Skeletal muscle satellite cell (primary cell): ENCODE measurements at regions not wholly inside any gene's neighbourhood (a gene's known extent, or its start where the extent isn't known, plus 50 kb on each side); places are given as distances from the start of the nearest gene placed in this dataset.
"Not testable (repeated sequence)": the region's sequence is repeated elsewhere in the genome, so short reads cannot be mapped to it uniquely, and the experiment has no call there.

ENCODE experiments used
- H3K27me3 ChIP-seq: 2 replicates; pipeline ENCODE4 v1.7.0; 2013; ENCODE audit warnings: low read length; ENCODE audit not compliant: control insufficient read depth, insufficient read depth
- H3K36me3 ChIP-seq: 2 replicates; pipeline ENCODE4 v1.7.0; 2013; ENCODE audit warnings: mild to moderate bottlenecking, control low read depth, low read length; ENCODE audit not compliant: insufficient read depth
- H3K4me1 ChIP-seq: 2 replicates; pipeline ENCODE4 v1.7.0; 2013; ENCODE audit warnings: low read length; ENCODE audit not compliant: control insufficient read depth, insufficient read depth
- H3K4me2 ChIP-seq: 2 replicates; pipeline ENCODE4 v1.7.0; 2013; ENCODE audit warnings: mild to moderate bottlenecking, low read length
- H3K4me3 ChIP-seq: 2 replicates; pipeline ENCODE4 v1.7.0; 2013; ENCODE audit warnings: low read length
- H3K9ac ChIP-seq: 2 replicates; pipeline ENCODE4 v1.7.0; 2013; ENCODE audit warnings: mild to moderate bottlenecking, low read depth, low read length, moderate library complexity
- H3K9me3 ChIP-seq: replicated peaks from 2 replicates; pipeline ENCODE4 v1.7.0; 2013; ENCODE audit warnings: mild to moderate bottlenecking, control low read depth, low read length

- Histone ChIP-seq H3K4me1 (no peaks in the 10 kb centered on the region), H3K9me3 (no peaks in the 10 kb centered on the region), H3K36me3 (no peaks in the 10 kb centered on the region), H3K4me2 (no peak overlapping the region), H3K27me3 (no peaks in the 10 kb centered on the region), H3K9ac (no peak overlapping the region), H3K4me3 (no peak overlapping the region)
Measured at GRCh38 chr5:8730194-8730593, 815.7 kb downstream of the SEMA5A start.

DNA sequence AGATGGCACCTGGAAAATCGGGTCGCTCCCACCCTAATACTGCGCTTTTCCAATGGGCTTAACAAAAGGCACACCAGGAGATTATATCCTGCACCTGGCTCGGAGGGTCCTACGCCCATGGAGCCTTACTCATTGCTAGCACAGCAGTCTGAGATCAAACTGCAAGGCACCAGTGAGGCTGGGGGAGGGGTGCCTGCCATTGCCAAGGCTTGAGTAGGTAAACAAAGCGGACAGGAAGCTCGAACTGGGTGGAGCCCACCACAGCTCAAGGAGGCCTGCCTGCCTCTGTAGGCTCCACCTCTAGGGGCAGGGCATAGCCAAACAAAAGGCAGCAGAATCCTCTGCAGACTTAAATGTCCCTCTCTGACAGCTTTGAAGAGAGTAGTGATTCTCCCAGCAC is 814.8 kb downstream of the SEMA5A start:
- H3K9ac ChIP-seq, H3K9me3 ChIP-seq, H3K4me1 ChIP-seq, H3K27me3 ChIP-seq, H3K4me3 ChIP-seq, H3K36me3 ChIP-seq, H3K4me2 ChIP-seq: not testable (repeated sequence)

DNA sequence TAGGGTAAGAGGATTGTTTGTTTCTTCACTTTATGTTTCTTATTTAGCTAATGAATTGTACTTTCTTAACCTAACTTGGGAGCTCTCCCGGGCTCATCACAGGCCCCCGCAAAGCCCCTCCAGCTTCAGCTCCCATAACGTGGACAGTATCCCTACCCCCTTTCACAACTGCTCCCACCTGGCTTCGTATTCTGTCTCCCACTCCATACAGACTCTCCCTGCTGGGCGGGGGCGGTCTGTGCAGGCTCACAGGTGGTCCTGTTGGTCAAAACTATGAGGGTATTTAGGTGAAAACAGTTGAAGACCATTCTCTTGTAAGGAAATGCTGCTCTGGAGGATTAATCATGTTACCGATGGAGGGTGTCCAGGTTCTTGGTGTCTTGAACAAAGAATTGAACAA is 805.3 kb downstream of the SEMA5A start:
- H3K9ac ChIP-seq: no peak overlapping the region
- H3K4me3 ChIP-seq: no peak overlapping the region
- no peaks in the 10 kb centered on the region for H3K36me3 ChIP-seq
- no peaks in the 10 kb centered on the region for H3K9me3 ChIP-seq
- H3K4me1 ChIP-seq: no peaks in the 10 kb centered on the region
- no peaks in the 10 kb centered on the region for H3K27me3 ChIP-seq
- no peak overlapping the region for H3K4me2 ChIP-seq

GRCh38 chr5:8749556-8749955 is 796.3 kb downstream of the SEMA5A start:
- Histone ChIP-seq H3K9me3 (no peaks in the 10 kb centered on the region), H3K4me1 (no peaks in the 10 kb centered on the region), H3K4me2 (no peak overlapping the region), H3K27me3 (no peaks in the 10 kb centered on the region), H3K9ac (no peak overlapping the region), H3K4me3 (no peak overlapping the region), H3K36me3 (no peaks in the 10 kb centered on the region)

DNA sequence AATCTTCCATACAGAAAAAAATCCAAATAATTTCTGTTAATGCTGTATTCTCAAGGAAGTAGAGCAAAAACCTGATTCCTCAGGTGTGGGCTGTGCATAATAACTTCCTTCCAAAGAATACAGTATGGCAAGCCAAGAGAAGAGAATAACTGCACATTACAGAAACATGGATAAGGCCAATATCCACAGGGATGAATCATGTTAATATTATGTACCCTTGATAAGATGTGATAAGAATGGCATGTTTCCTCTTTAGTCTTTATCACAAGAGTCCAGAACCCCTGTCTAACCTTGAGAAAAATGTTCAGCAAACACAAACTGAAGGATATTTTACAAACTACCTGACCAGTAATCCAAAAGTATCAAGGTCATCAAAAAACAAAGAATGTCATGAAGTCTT is 795.8 kb downstream of the SEMA5A start:
- H3K4me3 ChIP-seq: no peak overlapping the region
- H3K4me1 ChIP-seq: no peaks in the 10 kb centered on the region
- no peaks in the 10 kb centered on the region for H3K27me3 ChIP-seq
- H3K9me3 ChIP-seq: no peaks in the 10 kb centered on the region
- H3K4me2 ChIP-seq: no peak overlapping the region
- no peak overlapping the region for H3K9ac ChIP-seq
- H3K36me3 ChIP-seq: no peaks in the 10 kb centered on the region

- H3K4me1 ChIP-seq: no peaks in the 10 kb centered on the region
- H3K4me3 ChIP-seq: no peak overlapping the region
- H3K9ac ChIP-seq: no peak overlapping the region
- no peaks in the 10 kb centered on the region for H3K9me3 ChIP-seq
- no peaks in the 10 kb centered on the region for H3K27me3 ChIP-seq
- H3K36me3 ChIP-seq: no peaks in the 10 kb centered on the region
- H3K4me2 ChIP-seq: no peak overlapping the region
Measured at GRCh38 chr5:8751971-8752370, 793.9 kb downstream of the SEMA5A start.

DNA sequence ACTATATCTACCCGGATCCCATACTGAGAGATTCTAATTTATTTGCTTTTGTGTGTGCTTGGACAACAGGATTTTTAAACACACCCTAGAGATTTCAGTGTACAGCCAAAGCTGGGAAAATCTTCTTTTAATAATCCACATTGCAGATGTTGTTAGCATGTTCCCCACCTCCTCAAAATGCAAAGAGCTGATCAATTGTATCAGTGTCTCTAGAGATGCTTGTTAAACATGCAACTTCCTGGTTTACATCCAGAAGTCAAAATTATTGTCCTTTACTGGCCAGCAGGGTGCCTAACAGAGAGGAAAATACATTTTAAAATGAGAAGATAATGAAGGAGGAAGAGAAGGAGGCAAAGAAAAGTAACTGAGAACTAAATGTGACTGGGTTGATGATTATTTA is 793.3 kb downstream of the SEMA5A start:
- Histone ChIP-seq H3K4me1 (no peaks in the 10 kb centered on the region), H3K9me3 (no peaks in the 10 kb centered on the region), H3K4me2 (no peak overlapping the region), H3K36me3 (no peaks in the 10 kb centered on the region), H3K9ac (no peak overlapping the region), H3K27me3 (no peaks in the 10 kb centered on the region), H3K4me3 (no peak overlapping the region)

- H3K9ac ChIP-seq: no peak overlapping the region
- H3K4me3 ChIP-seq: no peak overlapping the region
- no peaks in the 10 kb centered on the region for H3K4me1 ChIP-seq
- no peaks in the 10 kb centered on the region for H3K27me3 ChIP-seq
- no peaks in the 10 kb centered on the region for H3K36me3 ChIP-seq
- H3K4me2 ChIP-seq: no peak overlapping the region
- H3K9me3 ChIP-seq: no peaks in the 10 kb centered on the region
Measured at GRCh38 chr5:8756498-8757084, 789.3 kb downstream of the SEMA5A start.

- no peaks in the 10 kb centered on the region for H3K36me3 ChIP-seq
- H3K4me3 ChIP-seq: no peak overlapping the region
- no peaks in the 10 kb centered on the region for H3K9me3 ChIP-seq
- H3K9ac ChIP-seq: no peak overlapping the region
- no peak overlapping the region for H3K4me2 ChIP-seq
- no peaks in the 10 kb centered on the region for H3K4me1 ChIP-seq
- no peaks in the 10 kb centered on the region for H3K27me3 ChIP-seq
Measured at GRCh38 chr5:8765886-8766285, 780.0 kb downstream of the SEMA5A start.

GRCh38 chr5:8766448-8766847 is 779.4 kb downstream of the SEMA5A start:
- Histone ChIP-seq H3K4me3 (no peak overlapping the region), H3K4me1 (no peaks in the 10 kb centered on the region), H3K27me3 (no peaks in the 10 kb centered on the region), H3K9me3 (no peaks in the 10 kb centered on the region), H3K9ac (no peak overlapping the region), H3K36me3 (no peaks in the 10 kb centered on the region), H3K4me2 (no peak overlapping the region)

- Histone ChIP-seq H3K9ac (no peak overlapping the region), H3K4me3 (no peak overlapping the region), H3K27me3 (no peaks in the 10 kb centered on the region), H3K36me3 (no peaks in the 10 kb centered on the region), H3K4me1 (no peaks in the 10 kb centered on the region), H3K9me3 (no peaks in the 10 kb centered on the region), H3K4me2 (no peak overlapping the region)
Measured at GRCh38 chr5:8767111-8767510, 778.8 kb downstream of the SEMA5A start.

DNA sequence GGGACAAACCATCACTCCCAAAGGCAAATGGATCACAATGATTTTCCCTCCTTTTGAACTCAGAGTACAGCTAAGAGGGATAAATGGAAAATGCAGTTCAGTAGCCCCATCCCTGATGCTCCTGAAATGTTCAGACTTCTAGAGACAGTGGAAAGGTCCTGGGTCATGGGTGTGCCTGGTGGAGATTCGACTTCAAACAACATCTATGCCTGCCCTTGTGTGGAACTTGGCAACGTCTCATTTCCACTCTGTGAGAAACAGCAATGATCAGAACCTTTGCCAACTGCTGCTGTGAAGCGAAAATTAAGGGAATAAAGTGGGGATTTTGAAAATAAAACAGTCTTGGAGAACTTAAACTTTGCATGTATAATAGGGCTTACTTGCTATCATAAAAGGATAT is 778.1 kb downstream of the SEMA5A start:
- no peak overlapping the region for H3K4me2 ChIP-seq
- H3K9ac ChIP-seq: no peak overlapping the region
- H3K36me3 ChIP-seq: no peaks in the 10 kb centered on the region
- H3K27me3 ChIP-seq: no peaks in the 10 kb centered on the region
- no peak overlapping the region for H3K4me3 ChIP-seq
- H3K9me3 ChIP-seq: no peaks in the 10 kb centered on the region
- no peaks in the 10 kb centered on the region for H3K4me1 ChIP-seq
